HG02885 (cell line): ENCODE measurements at regions not wholly inside any gene's neighbourhood (a gene's known extent, or its start where the extent isn't known, plus 50 kb on each side); places are given as distances from the start of the nearest gene placed in this dataset.

Source experiments
- ATAC-seq: cut with Tn5 transposase; IDR thresholded peaks from one replicate; pipeline ENCODE4 v1.9.1; 2021; ENCODE audit warnings: mild to moderate bottlenecking; ENCODE audit not compliant: unreplicated experiment, poor library complexity

DNA sequence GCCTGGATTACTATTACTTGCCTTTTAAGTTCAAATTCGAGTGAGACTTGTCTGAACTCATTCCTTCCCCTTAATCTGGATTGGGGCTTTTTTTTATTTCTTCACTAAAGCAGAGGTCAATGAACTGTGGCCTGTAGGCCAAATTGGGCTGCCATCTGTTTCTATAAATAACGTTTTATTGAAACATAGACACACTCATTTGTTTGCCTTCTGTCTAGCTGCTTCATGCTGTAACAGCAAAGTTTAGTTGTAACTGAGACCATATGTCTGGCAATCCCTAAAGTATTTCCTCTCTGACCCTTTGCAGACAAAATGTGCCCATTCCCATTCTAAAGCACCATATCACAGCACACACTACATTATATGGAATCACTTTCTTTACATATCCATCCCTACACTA, 207.9 kb upstream of the ISX start:
- no peak for ATAC-seq

- ATAC-seq = no peak
Observed at GRCh38 chr22:34861787-34862186, 204.2 kb upstream of the ISX start.

GRCh38 chr22:34866081-34866480, 199.9 kb upstream of the ISX start:
- ATAC-seq = no peak

GRCh38 chr22:34866495-34867131, 199.3 kb upstream of the ISX start:
- ATAC-seq = no peak

DNA sequence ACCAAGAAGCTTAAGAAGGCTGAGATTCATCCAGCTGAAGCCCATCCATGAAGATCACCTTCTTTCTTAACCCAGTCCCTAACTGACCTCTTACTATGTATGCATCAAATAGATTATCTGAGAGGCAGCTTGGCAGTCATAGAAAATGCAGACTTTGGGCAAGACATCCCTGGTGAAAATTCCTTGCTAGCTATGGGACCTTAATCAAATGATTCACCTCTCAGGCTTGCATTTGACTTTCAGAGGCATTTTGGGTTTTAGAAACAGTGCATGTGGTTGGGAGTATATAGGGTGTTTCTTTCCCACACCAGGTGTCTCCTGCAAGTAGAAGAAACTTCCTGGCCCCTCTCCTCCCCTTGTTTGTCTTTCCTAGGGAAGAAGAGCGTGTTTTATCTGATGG, 188.5 kb upstream of the ISX start:
- no peak for ATAC-seq

GRCh38 chr22:34878171-34878570, 187.8 kb upstream of the ISX start:
- ATAC-seq = no peak

DNA sequence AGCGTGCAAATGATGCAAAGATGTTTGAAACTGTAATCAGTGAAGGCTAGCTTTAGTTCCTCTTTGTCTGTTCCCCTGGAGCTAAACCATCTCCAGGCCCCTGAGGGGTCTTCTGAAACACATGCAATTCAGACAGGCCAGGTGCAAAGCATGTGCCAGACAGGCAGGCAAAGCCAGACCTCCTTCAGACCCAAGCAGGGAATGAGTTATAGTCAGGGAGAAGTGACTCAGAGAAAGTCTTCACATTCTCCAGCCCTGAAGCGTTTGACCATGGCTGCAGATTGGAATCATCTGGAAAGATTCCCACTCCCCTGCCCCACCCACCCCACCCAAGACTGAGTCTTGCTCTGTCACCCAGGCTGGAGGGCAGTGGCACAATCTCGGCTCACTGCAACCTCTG, 187.0 kb upstream of the ISX start:
- no peak for ATAC-seq

DNA sequence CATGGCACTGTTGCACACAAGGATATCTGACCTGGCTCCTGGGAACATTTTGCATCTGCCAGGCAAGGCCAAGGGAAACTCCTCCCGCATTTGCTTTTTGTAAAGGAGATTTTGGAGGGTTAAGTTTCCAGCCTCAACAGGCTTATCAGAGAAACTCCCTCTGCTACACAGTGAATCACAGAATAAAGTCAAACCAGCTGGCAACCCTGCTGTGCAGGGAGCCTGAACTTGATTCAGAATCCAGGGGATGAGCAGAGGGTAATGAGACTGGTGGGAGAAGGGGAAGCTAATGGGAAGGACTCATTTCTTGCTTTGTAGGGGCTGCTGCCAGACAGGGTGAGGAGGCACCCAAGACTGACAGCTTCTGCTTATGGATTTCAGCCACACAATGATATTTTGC, 185.3 kb upstream of the ISX start:
- ATAC-seq = no peak

DNA sequence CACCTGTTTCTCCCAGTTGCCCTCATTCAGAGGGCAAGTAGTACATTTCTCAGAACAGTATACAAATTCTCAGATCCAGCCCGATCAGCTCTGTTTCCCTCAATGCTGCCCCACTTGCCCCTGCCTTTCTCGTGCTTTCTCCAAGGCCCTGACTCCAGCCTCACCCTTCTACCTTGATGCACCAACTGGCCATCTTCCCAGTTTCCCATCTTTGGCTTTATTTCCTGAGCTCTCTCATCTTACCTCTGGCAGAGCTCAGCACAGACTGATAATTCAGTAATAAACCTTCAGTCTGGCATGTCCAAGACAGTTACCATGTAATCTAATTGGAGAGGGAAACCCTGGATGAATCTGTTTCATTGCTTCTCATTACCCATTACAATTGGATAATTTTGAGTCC, 184.5 kb upstream of the ISX start:
- ATAC-seq = no peak

- no peak for ATAC-seq
Observed at GRCh38 chr22:34885852-34886251, 180.1 kb upstream of the ISX start.

DNA sequence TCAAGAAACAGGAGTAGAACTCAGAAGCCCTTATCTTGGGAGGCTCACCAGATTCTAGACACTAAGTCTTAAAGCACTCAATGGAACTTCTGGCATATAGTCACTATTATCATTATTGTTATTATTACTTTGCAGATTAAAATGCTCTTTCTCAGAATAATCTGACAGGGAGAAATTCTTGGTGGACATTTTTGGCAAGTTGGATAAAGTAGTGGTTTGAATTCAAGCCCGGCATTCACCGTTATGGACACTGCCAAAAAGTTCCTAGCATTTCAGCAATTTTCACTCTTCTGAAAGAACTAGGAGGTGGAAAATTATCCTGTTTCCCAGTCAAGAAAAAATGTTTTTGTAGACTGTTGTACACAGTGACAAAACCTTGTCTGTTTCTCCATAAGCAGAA, 179.6 kb upstream of the ISX start:
- ATAC-seq = no peak

DNA sequence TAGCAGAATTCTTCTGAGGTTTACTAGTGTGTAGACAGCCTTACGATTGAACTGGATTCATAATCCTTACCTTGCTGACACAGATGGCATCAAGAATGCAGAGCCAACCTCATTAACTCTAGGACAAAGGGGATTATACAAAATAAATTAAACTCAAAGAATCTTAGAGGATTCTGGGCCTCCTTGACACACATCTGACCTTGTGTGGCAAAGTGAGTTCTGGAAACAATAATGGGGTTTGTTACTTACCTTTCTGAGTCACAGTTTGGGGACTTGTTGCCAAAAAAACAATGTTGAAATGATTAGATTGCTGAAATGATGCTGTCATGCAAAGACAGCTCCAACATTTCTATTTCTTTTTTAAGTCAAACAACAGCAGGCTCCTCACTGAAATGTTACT, 179.1 kb upstream of the ISX start:
- ATAC-seq = no peak

GRCh38 chr22:34897126-34897525, 168.8 kb upstream of the ISX start:
- ATAC-seq = no peak

GRCh38 chr22:34902335-34902734, 163.6 kb upstream of the ISX start:
- no peak for ATAC-seq

- no peak for ATAC-seq
Observed at GRCh38 chr22:34903416-34903815, 162.5 kb upstream of the ISX start.

DNA sequence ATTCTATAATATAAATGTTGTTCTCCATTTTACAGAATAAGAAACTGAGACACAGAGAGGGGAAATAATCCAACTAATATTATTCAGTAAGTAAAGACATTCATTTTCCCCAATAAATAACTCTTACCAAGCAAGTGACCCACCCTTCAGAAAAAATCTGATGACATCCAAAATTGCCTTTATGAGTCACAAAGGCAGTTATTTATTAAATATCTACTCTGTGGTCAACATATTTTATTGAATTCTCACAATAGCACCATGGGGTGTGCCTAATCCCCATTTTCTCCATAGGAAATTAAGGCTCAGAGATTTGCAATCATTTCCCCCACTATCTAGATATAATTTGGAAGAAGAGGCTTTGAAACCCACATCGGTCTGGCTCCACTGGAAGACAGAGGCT, 161.5 kb upstream of the ISX start:
- ATAC-seq = no peak

GRCh38 chr22:34913826-34914225, 152.1 kb upstream of the ISX start:
- no peak for ATAC-seq

- ATAC-seq = no peak
Observed at GRCh38 chr22:34914846-34915245, 151.1 kb upstream of the ISX start.

GRCh38 chr22:34917239-34917638, 148.7 kb upstream of the ISX start:
- ATAC-seq = no peak

- no peak for ATAC-seq
Observed at GRCh38 chr22:34931026-34931425, 134.9 kb upstream of the ISX start.

GRCh38 chr22:34934261-34934660, 131.7 kb upstream of the ISX start:
- ATAC-seq = no peak

DNA sequence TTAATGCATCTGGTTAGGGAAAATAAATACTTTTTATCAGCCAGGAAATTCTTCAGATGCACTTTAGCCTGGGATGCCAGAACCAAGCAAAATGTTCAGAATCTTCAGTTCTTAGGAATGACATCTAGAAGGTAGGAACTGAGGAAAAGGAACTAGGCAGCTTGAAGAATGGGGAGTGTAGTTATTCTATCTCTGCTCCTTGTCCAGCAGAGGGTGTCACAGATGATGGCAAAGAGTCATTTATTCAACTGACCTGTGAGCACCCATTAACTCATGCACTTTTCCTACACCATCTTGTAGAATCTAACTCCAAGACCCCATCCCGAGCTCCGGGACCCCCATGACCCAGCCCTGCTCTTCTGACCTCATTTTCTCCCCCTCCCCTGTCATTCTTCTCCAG, 122.1 kb upstream of the ISX start:
- no peak for ATAC-seq
